ENCODE measurements at regions not wholly inside any gene's neighbourhood (a gene's known extent, or its start where the extent isn't known, plus 50 kb on each side); places are given as distances from the start of the nearest gene placed in this dataset.
"Not testable (repeated sequence)": the region's sequence is repeated elsewhere in the genome, so short reads cannot be mapped to it uniquely, and the experiment has no call there.

- H3K27ac ChIP-seq; H3K9me3 ChIP-seq; intact Hi-C loops (cut with DNase I; ENCODE audit: low total_unique reads); DNase-seq; H3K27me3 ChIP-seq (replicated peaks in 1 of 7); H3K4me3 ChIP-seq; H3K36me3 ChIP-seq; H3K4me1 ChIP-seq: not testable (repeated sequence)
- no CpG with 5 or more reads among the region's 2 CpGs for WGBS, 5 donors
Observed at GRCh38 chr2:87577358-87577757, 170.5 kb upstream of the PLGLB2 start.

- H3K9me3 ChIP-seq; H3K36me3 ChIP-seq; H3K4me3 ChIP-seq; H3K27me3 ChIP-seq (replicated peaks in 1 of 7); DNase-seq; intact Hi-C loops (cut with DNase I; ENCODE audit: low total_unique reads); H3K27ac ChIP-seq: not testable (repeated sequence)
- no CpG with 5 or more reads among the region's 4 CpGs for WGBS, 5 donors
- peaks cover 0 to 11% (median 3%) of the 10 kb centered on the region in 6 donors for H3K4me1 ChIP-seq
Observed at GRCh38 chr2:87582152-87582551, 165.7 kb upstream of the PLGLB2 start.

- H3K4me3 ChIP-seq; H3K27me3 ChIP-seq (replicated peaks in 1 of 7); DNase-seq; H3K9me3 ChIP-seq; H3K27ac ChIP-seq; intact Hi-C loops (cut with DNase I; ENCODE audit: low total_unique reads); H3K36me3 ChIP-seq: not testable (repeated sequence)
- peaks cover 0 to 11% (median 3%) of the 10 kb centered on the region in 6 donors for H3K4me1 ChIP-seq
Observed at GRCh38 chr2:87582579-87582978, 165.3 kb upstream of the PLGLB2 start.

- DNase-seq; H3K9me3 ChIP-seq; H3K27me3 ChIP-seq (replicated peaks in 1 of 7); intact Hi-C loops (cut with DNase I; ENCODE audit: low total_unique reads); H3K27ac ChIP-seq; H3K4me3 ChIP-seq; H3K36me3 ChIP-seq: not testable (repeated sequence)
- WGBS, 5 donors, result 79 to 99% (median 87%) methylated on average over 2 of the region's 2 CpGs
- peaks cover 0 to 11% (median 3%) of the 10 kb centered on the region in 6 donors for H3K4me1 ChIP-seq
Observed at GRCh38 chr2:87583370-87583769, 164.5 kb upstream of the PLGLB2 start.

GRCh38 chr2:87583803-87584202 lies 164.1 kb upstream of the PLGLB2 start:
- peak overlapping the region in 1 of 8 donors; percentile 43 for H3K4me3 ChIP-seq
- WGBS, 5 donors, result 66 to 82% (median 71%) methylated on average over 5 to 13 of the region's 15 CpGs

GRCh38 chr2:87584268-87584906 lies 163.5 kb upstream of the PLGLB2 start:
- intact Hi-C loops (cut with DNase I; ENCODE audit: low total_unique reads), result not testable (repeated sequence)
- peak overlapping the region in 2 of 8 donors; percentile 17 to 43 for H3K4me3 ChIP-seq

More at GRCh38 chr2:87583803-87584202, 164.1 kb upstream of the PLGLB2 start:
- H3K27me3 ChIP-seq (replicated peaks in 1 of 7); intact Hi-C loops (cut with DNase I; ENCODE audit: low total_unique reads); DNase-seq; H3K36me3 ChIP-seq; H3K9me3 ChIP-seq; H3K27ac ChIP-seq: not testable (repeated sequence)
- H3K4me1 ChIP-seq, result peaks cover 0 to 11% (median 3%) of the 10 kb centered on the region in 6 donors

GRCh38 chr2:87587934-87588333 lies 160.0 kb upstream of the PLGLB2 start:
- Histone ChIP-seq H3K4me1 (peaks cover 0 to 11% (median 3%) of the 10 kb centered on the region in 6 donors), H3K9me3 (peaks cover 0 to 15% (median 13%) of the 10 kb centered on the region in 8 donors)
- H3K27ac ChIP-seq; intact Hi-C loops (cut with DNase I; ENCODE audit: low total_unique reads); DNase-seq; H3K27me3 ChIP-seq (replicated peaks in 1 of 7); H3K36me3 ChIP-seq; H3K4me3 ChIP-seq: not testable (repeated sequence)
- 100% methylated on average over 1 of the region's 1 CpG; no CpG with 5 or more reads in 4 of the 5 donors for WGBS, 5 donors

More at GRCh38 chr2:87584268-87584906, 163.5 kb upstream of the PLGLB2 start:
- H3K27me3 ChIP-seq (replicated peaks in 1 of 7); H3K27ac ChIP-seq; H3K9me3 ChIP-seq; DNase-seq; H3K36me3 ChIP-seq: not testable (repeated sequence)
- peaks cover 0 to 11% (median 3%) of the 10 kb centered on the region in 6 donors for H3K4me1 ChIP-seq
- WGBS, 5 donors, result 10 to 40% (median 21%) methylated on average over 3 to 32 of the region's 35 CpGs

- intact Hi-C loops (cut with DNase I; ENCODE audit: low total_unique reads); H3K27ac ChIP-seq; H3K4me1 ChIP-seq; H3K4me3 ChIP-seq; H3K36me3 ChIP-seq; H3K27me3 ChIP-seq (replicated peaks in 1 of 7); DNase-seq: not testable (repeated sequence)
- peaks cover 0 to 15% (median 13%) of the 10 kb centered on the region in 8 donors for H3K9me3 ChIP-seq
- 90 to 96% (median 95%) methylated on average over 3 to 4 of the region's 4 CpGs for WGBS, 5 donors
Observed at GRCh38 chr2:87592974-87593373, 154.9 kb upstream of the PLGLB2 start.

All from spleen (tissue), 11 donors.